GM19099 (cell line): ENCODE measurements at regions not wholly inside any gene's neighbourhood (a gene's known extent, or its start where the extent isn't known, plus 50 kb on each side); places are given as distances from the start of the nearest gene placed in this dataset.

Experiments
- POLR2A ChIP-seq: IDR thresholded peaks from 3 replicates; pipeline ENCODE4 v1.6.1; 2011; ENCODE audit warnings: low read depth; ENCODE audit not compliant: insufficient read length; ENCODE audit errors: extremely low read depth

DNA sequence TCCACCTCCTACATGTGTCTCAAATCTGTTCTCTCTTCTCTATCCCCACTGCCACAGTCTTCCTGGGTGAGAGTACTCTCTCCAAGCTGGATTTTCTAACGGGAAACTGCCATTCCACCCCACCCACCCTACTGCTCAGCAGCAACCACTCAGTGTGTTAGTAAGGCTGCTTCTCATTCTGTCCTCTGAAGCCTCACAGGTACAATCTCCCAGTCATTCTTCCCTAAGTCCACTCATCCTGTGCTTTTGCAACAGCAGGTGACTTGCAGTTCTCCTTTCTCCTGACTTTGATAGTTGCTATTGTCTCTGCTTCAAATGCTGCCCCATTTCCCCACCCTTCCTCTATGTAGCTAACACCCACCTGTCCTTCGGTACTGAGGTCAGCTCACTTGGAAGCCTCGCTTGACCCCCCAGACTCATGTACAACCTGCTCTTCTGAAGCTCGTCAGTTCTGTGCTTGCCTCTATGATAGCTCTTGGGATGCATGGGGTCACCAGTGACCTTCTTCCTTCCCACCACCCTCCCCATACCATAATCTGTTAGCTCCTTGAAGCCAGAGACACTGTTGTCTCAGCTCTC lies 188.9 kb downstream of the RRAGC start:
- TF ChIP-seq POLR2A: no peak

DNA sequence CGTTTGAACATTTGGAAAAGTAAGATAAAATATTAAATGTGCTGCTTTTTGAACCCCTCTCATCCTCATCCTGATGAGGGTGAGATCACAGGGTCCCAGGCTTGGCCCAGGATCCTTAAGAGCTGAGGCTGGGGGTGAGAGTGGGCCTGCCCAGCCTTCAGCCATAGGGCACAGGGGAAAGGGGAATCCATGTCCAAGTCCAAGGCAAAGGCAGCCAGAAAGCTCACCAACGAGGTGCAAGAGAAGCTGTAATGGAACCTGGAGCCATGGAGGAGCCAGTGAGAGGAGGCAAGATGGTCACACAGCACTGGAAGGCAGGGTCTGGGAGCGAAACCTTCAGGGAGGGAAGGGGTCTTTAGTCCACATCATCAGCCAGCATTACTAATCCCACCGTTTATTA lies 191.9 kb downstream of the RRAGC start:
- TF ChIP-seq POLR2A: no peak

DNA sequence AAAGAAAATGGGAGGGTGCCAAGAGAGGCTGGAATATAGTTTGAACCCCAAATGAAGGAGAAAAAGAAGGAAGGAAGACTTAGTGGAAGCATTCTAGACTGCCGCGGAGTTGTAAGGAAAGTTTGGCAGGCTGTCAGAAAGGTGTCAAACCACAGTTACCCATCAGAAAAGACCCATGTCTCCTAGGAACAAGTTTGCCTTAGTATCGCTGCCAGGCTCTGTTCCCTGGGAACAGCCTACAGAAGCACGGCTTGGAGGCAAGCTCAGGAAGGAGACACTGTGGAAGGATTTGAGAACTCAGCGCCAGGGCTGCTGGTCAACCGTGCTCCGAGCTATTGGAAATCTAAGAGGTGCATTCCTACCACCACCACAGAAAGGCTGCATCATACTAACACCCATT lies 197.4 kb downstream of the RRAGC start:
- TF ChIP-seq POLR2A: no peak

DNA sequence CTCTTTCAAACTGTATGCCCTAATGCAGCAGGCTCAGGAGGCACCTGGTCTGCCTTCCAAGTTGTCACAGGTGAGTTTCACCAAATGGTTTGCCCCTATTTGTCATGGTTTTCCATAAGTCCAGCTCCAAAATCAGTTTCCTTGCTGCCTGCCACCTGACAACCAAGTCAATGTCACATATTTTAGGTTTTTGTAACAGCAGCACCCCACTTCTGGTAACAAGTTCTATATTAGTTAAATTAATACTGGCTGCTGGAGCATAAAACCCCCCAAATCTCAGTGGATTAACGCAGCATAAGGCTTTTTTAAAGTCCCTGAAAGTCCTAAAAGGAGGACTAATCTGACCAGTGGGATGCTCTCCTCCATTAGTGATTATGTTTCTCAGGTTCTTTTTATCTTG lies 200.7 kb downstream of the RRAGC start:
- no peak for TF ChIP-seq POLR2A

DNA sequence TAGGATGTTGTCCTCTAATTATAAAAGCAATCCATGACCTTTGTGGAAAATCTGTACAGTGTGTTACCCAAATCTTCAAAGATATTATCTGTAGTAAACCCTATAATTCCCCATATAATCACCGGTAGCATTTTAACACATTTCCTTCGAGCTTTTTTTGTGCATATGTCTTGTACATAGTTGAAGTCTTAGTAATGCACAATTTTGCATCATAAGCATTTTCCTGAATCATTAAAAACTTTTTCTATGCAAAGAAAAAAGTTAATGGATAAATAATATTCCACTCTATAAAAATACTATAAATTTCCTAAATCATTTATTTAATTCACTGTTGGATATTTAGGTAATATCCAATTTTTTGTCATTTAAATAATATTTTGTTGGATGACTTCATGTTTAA lies 201.7 kb downstream of the RRAGC start:
- TF ChIP-seq POLR2A: no peak

DNA sequence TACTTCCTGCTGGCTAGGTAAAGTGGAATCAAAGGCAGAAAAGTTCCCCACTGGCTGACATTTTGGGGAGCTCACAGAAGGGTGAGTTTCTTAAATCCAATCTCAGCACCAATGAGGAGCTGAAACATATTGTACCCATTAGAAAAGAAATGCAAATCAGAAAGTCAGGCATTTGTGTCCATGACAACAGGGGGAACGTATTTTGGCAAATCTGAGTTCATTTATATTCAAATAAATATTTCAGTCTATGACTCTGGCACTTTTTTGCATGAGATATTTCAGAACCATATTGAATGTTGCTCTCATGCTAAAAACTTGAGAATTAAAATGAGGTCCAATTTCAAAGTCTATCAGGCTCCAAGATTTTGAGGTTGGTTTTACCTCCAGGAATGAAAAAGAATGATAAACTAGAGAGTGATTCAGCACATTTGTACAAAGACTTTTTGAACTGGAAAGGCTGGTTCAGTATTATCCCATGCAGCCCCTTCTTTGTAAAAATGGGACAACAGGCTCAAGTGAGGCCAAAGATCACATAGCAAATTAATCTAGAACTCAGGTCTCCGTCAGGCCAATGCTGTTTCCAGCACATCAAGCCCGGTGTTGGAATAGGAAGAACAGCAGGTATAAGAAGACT lies 202.2 kb downstream of the RRAGC start:
- no peak for TF ChIP-seq POLR2A

DNA sequence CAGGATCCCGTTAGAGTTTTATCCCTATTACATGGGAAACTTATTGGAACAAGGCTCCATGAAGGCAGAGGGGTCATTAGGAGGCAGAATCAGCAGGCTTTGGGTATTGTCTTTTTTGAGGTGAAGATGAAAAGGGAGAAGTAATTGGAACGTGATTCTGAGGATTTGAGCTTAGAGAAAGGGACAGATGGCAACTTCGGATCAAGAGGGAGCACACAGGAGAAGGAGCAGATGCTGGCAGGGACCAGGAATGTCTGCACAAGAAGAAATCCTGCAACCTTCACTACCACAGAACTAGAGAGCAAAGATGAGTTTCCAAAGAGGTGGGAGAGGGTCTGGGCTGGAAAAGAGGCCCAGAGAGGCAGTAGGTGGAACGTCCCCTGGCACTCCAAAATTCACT lies 202.8 kb downstream of the RRAGC start:
- no peak for TF ChIP-seq POLR2A

DNA sequence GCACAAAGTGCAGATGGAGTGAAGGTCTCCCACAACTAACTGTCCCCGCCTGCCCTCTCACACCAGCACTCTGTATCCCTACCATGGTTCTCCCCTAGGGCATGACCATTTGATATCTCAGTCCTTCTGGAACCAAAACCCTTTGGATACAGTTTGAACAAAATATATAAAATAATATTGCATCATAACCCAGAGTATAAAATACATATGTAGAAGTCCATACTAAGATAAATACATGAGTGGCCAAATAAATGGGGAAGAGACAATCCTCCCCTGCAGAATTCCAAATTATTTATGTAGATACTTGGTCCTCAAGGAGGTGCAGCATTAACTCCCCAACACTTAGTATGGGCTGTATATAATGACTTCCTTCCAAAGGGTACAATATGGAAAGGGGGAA lies 207.4 kb downstream of the RRAGC start:
- no peak for TF ChIP-seq POLR2A

DNA sequence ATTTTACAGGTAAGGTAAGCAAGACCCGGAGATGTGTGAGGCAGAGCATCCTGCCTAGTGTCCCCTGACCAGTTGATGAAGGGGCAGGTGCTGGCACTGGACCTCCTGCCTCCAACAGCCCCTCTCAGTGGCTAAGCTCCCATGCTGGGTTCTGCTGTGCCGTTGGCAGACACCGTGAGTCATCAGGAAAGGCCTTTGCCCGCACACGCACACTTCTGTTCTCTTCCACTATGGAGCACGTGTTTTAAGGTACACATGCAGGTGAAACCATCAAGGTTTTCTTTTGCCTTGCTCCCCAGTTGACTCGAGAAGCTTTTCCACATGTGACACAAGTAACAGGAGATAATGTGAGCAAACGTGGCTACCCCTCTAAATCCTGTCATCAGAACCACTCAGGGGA lies 207.9 kb downstream of the RRAGC start:
- no peak for TF ChIP-seq POLR2A

DNA sequence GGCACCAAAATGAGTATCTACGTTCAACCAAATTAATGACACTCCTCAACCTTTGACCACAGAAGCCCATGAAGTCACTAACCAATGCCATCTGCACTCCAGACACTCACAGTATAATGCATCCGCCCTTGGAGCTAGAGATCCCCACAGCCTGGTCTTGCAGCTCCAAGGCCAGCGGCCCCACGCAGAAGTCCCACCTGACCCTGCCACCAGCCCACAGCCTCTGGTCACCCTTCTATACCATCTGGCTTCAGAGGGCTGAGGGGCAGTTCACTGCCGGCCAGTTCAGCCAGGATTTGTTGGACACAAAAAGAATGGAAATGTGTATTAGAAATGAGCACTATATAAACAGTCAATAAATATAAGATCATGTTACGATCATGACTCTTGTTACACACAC lies 211.2 kb downstream of the RRAGC start:
- TF ChIP-seq POLR2A: no peak

DNA sequence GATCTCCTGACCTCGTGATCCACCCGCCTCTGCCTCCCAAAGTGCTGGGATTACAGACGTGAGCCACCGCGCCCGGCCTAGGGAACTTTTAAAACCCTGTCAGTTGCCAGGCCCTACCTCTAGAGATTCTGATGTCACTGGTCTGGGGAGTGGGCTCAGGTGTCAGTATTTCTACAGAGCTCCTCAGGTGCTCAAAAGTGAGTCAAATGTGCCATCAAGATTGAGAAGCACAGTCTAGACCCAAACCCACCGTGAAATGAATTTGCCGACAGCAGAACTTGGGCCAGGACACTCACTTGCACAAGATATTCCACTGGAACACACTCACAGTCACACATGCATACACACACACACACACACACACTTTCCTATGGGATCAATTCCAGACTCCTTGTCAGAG lies 215.5 kb downstream of the RRAGC start:
- TF ChIP-seq POLR2A: no peak

DNA sequence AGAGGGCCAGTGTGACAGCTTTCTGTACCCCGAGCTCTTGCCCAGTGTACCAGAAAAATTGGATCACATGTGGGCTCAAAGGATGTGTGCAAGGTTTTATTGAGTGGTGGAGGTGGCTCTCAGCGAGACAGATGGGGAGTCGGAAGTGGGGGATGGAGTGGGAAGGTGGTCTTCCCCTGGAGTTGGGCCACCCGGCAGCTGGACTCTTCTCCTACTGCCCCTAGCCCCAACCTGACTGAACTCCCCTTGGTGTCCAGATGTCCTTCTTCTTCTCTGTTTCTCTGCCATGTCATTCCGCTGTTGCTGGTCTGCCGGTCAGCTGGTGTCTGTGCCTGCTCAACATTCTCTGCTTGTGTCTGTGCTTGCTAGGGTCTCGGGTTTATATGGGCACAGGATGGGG lies 217.9 kb downstream of the RRAGC start:
- TF ChIP-seq POLR2A: no peak

DNA sequence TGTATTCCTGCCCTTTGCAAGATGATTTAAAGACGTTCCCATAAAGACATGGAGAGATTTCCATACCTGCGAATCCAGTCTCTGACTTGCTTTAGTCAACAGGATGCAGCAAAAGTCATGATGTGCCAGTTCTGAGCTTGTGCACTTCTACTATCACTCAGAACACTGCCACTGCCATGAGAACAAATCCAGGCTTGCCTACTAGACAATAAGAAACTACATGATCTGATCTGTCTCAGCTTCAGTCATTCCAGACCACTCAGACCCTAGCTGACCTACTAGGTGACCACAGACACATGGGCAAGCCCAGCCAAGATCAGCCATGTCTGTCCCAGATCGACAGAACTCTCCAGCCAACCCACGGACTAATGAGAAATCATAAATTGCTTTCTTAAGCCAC lies 219.2 kb downstream of the RRAGC start:
- no peak for TF ChIP-seq POLR2A

DNA sequence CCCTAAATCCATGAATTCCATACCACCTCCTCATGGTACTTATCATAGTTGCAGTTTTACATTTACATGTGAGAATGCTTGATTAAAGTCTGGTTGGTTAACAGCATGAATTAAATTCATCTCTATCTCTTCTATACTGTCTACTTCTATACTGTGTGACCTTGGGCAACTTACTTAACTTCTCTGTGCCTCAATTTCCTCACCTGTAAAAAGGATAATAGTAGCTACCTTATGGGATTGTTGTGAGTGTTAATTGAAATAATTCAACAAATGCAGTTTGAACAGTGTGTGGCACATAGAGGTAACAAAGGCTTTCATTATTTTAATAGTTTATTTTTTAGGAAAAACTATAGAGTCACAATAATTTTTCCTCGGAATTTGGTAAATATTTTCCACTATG lies 231.3 kb downstream of the RRAGC start:
- TF ChIP-seq POLR2A: no peak

DNA sequence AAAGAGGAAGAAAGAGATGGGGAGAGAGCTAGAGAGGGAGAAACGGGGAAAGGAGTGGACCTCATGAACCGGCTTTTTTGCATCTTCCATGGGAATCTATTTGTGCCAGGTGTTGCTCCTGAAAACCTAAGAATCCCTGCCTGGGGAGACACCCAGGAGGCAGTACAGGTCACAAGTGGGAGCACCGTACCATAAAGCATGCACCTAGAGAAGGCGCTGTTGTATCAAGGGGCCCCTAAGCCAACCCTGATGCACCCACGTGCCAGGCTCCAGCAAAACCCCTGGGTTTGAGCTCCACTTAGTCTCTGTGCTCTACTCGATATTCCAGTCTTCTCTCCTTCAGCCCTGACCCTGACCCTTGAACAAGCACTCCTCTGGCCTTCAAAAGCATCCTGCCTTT lies 233.6 kb downstream of the RRAGC start:
- TF ChIP-seq POLR2A: no peak

DNA sequence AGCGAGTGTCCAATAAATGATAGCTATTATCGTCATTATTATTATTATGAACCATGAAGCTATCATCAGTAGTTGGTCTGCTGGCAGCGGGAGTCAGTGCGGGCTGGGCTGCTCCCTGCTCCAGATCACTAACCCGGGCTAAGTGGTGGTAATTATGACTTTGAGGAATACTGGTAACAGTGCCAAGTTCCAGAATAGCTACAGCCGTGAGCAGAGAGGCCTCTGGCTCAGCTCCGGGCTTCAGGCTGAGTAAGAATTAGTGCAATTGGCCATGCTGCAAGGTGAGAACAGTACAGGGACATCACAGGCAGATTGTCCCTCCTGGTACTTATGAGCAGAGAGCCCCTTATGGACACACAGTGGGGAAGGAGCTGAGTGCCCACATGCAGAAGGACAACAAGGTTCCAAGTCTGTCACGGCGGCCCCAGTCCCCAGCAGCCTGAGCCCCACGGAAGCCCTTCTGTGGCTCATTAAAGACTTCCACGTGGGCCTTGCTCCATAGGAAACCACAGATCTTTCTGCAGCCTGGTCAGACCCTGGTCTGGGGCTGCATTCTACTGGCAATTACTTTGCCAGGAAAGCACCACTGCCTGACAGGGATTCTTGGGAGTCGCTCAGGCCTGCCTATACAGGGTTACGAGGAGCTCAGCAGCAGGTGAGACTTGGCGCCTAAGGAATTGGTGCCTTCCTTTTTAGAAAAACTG lies 235.1 kb downstream of the RRAGC start:
- TF ChIP-seq POLR2A: no peak
